ENCODE measurements at regions not wholly inside any gene's neighbourhood (a gene's known extent, or its start where the extent isn't known, plus 50 kb on each side); places are given as distances from the start of the nearest gene placed in this dataset.

DNA sequence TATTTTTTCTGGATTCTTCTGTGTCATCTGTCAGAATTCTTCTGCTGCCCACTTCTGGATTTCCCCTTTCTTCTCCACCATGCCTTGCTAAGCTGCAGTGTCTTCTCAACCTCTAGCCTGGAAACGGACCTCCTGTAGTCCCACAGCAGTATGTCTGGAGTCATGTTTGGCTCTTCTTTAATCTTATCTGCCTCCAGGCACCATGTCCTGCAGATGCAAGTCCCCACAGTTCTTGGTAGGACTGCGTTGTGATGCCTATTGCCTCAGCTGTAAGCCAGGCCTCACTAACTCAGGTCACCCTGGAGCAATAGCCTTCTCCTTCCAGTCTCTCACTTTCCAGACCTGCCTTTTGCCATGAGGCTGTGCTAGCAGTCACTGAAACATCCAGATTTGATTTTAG lies 268.3 kb downstream of the POM121L12 start:
- no peak for ATAC-seq (ENCODE audit: low read depth in 2 of 2)
- no peaks in the 10 kb centered on the region for H3K36me3 Mint-ChIP-seq

DNA sequence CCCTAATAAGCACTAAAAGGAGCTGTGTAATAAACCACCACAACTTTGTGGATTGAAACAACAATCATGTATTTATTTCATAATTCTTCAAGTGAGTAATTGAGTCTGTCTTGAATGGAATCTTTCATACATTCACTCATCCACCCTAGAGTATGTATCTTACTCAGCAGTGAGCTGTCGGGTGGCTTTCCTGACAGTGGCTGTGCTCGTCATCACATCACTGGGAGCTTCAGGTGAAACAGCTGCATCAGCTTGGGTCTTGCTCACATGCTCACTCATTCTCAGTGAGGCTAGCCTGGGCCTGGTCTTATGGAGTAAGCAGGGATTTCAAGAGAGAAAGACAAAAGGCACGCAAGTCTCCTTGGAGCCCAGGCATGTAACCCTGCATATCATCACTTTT lies 271.4 kb downstream of the POM121L12 start:
- H3K27me3 Mint-ChIP-seq, result no peaks in the 10 kb centered on the region
- no peak overlapping the region for H3K4me3 Mint-ChIP-seq
- no peaks in the 10 kb centered on the region for H3K36me3 Mint-ChIP-seq
- ATAC-seq (ENCODE audit: low read depth in 2 of 2), result no peak
- no peaks in the 10 kb centered on the region for H3K4me1 ChIP-seq (ENCODE audit: control insufficient read depth, insufficient read depth, low read length, poor library complexity, severe bottlenecking)
- DNase-seq, result no peak
- no peak overlapping the region for H3K4me3 ChIP-seq (ENCODE audit: low read depth, low read length)
- no peaks in the 10 kb centered on the region for H3K36me3 ChIP-seq (ENCODE audit: control insufficient read depth, insufficient read depth, low read length)
- H3K27ac ChIP-seq (ENCODE audit: insufficient read depth, low read length, poor library complexity, severe bottlenecking), result no peak overlapping the region
- H3K9me3 ChIP-seq (ENCODE audit: control insufficient read depth in 2 of 2, low read length in 2 of 2), result peaks cover 0 to 19% of the 10 kb centered on the region in 2 experiments
- peaks cover 4 to 40% (median 15%) of the 10 kb centered on the region in 7 donors for H3K9me3 Mint-ChIP-seq
- H3K4me1 Mint-ChIP-seq, result no peaks in the 10 kb centered on the region
- no peak overlapping the region for H3K27ac Mint-ChIP-seq
- H3K27me3 ChIP-seq (ENCODE audit: control insufficient read depth, insufficient read depth, low read length), result no peaks in the 10 kb centered on the region

More for the DNA sequence above, 268.3 kb downstream of the POM121L12 start:
- Mint-ChIP-seq H3K4me3 (no peak overlapping the region), H3K9me3 (peaks cover 4 to 23% (median 8%) of the 10 kb centered on the region in 7 donors), H3K27ac (no peak overlapping the region), H3K27me3 (no peaks in the 10 kb centered on the region), H3K4me1 (no peaks in the 10 kb centered on the region)
- H3K27me3 ChIP-seq (ENCODE audit: control insufficient read depth, insufficient read depth, low read length), result no peaks in the 10 kb centered on the region
- H3K36me3 ChIP-seq (ENCODE audit: control insufficient read depth, insufficient read depth, low read length), result no peaks in the 10 kb centered on the region
- no peak overlapping the region for H3K4me3 ChIP-seq (ENCODE audit: low read depth, low read length)
- H3K27ac ChIP-seq (ENCODE audit: insufficient read depth, low read length, poor library complexity, severe bottlenecking), result no peak overlapping the region
- H3K9me3 ChIP-seq (ENCODE audit: control insufficient read depth in 2 of 2, low read length in 2 of 2), result peaks cover 0 to 12% of the 10 kb centered on the region in 2 experiments
- H3K4me1 ChIP-seq (ENCODE audit: control insufficient read depth, insufficient read depth, low read length, poor library complexity, severe bottlenecking), result no peaks in the 10 kb centered on the region
- no peak for DNase-seq

DNA sequence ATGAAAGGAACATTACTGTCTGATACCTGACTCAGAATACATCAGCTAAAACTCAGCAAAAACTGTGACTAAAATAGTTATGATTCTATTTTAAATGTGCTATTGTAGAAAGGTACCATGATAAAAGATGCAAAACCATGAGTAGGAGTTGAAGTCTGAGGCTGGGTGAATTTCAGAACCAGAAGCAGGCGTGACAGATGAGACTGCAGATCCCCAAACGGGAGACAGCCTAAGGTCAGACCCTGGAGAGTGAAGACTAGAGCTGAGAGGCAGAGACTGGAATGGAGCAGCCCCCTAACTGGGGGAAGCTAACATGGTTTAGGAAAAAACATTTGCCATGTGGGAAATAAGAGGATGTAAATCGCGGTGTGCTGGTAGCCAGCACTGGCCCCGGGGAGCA lies 275.8 kb downstream of the POM121L12 start:
- H3K4me3 ChIP-seq (ENCODE audit: low read depth, low read length), result no peak overlapping the region
- Mint-ChIP-seq H3K4me1 (no peaks in the 10 kb centered on the region), H3K27ac (no peak overlapping the region), H3K9me3 (peaks cover 4 to 28% (median 14%) of the 10 kb centered on the region in 7 donors), H3K27me3 (no peaks in the 10 kb centered on the region), H3K36me3 (no peaks in the 10 kb centered on the region), H3K4me3 (no peak overlapping the region)
- H3K9me3 ChIP-seq (ENCODE audit: control insufficient read depth in 2 of 2, low read length in 2 of 2), result peaks cover 0 to 17% of the 10 kb centered on the region in 2 experiments
- H3K27ac ChIP-seq (ENCODE audit: insufficient read depth, low read length, poor library complexity, severe bottlenecking), result no peak overlapping the region
- no peaks in the 10 kb centered on the region for H3K4me1 ChIP-seq (ENCODE audit: control insufficient read depth, insufficient read depth, low read length, poor library complexity, severe bottlenecking)
- ATAC-seq (ENCODE audit: low read depth in 2 of 2), result no peak
- no peaks in the 10 kb centered on the region for H3K27me3 ChIP-seq (ENCODE audit: control insufficient read depth, insufficient read depth, low read length)
- no peaks in the 10 kb centered on the region for H3K36me3 ChIP-seq (ENCODE audit: control insufficient read depth, insufficient read depth, low read length)
- no peak for DNase-seq

DNA sequence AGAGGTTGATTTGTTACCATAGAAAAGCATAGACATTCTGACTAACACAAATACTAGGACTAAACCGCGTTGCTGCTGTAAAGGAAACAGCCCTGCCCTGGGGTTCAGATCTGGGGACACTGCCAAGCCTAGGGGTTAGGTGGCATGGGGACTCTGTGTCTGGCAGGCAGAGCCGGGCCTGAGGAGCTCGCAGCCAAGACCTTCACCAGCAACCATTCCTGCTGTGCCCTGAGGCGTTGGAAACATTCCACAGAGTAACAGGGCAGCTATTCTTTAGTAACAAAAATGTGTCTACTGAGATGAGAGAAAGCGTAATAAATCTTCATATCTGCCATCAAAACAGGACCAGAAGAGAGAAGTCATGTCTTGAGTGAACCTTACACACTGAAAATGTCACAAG lies 280.5 kb downstream of the POM121L12 start:
- ATAC-seq (ENCODE audit: low read depth in 2 of 2), result no peak
- Mint-ChIP-seq H3K27ac (no peak overlapping the region), H3K4me3 (no peak overlapping the region), H3K4me1 (no peaks in the 10 kb centered on the region), H3K27me3 (no peaks in the 10 kb centered on the region), H3K36me3 (no peaks in the 10 kb centered on the region), H3K9me3 (peaks cover 4 to 32% (median 8%) of the 10 kb centered on the region in 7 donors)
- Histone ChIP-seq H3K27me3 (ENCODE audit: control insufficient read depth, insufficient read depth, low read length) (no peaks in the 10 kb centered on the region), H3K36me3 (ENCODE audit: control insufficient read depth, insufficient read depth, low read length) (no peaks in the 10 kb centered on the region), H3K27ac (ENCODE audit: insufficient read depth, low read length, poor library complexity, severe bottlenecking) (no peak overlapping the region), H3K9me3 (ENCODE audit: control insufficient read depth in 2 of 2, low read length in 2 of 2) (peaks cover 0 to 13% of the 10 kb centered on the region in 2 experiments), H3K4me1 (ENCODE audit: control insufficient read depth, insufficient read depth, low read length, poor library complexity, severe bottlenecking) (no peaks in the 10 kb centered on the region), H3K4me3 (ENCODE audit: low read depth, low read length) (no peak overlapping the region)
- DNase-seq, result no peak

DNA sequence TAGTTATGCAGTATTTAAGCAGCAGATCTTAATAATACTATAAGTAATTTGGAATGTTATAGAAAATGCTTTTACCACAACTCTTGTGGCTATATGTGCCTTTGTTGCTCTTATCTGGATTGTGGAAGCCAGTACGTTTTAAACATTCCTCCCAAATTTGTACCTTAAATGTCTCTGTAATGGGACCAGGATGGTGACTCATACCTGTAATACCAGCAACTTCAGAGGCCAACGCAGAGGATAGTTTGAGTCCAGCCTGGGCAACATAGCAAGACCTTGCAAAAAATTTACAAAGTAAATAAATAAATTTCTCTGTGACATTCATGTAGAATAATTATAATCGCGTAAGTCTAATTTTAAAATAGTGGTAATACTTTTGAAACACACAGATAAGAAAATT lies 283.1 kb downstream of the POM121L12 start:
- no peak overlapping the region for H3K27ac ChIP-seq (ENCODE audit: insufficient read depth, low read length, poor library complexity, severe bottlenecking)
- Mint-ChIP-seq H3K27ac (no peak overlapping the region), H3K9me3 (peaks cover 3 to 51% (median 4%) of the 10 kb centered on the region in 7 donors), H3K27me3 (no peaks in the 10 kb centered on the region), H3K36me3 (no peaks in the 10 kb centered on the region), H3K4me1 (no peaks in the 10 kb centered on the region), H3K4me3 (no peak overlapping the region)
- ATAC-seq (ENCODE audit: low read depth in 2 of 2) (no peak), DNase-seq (no peak)
- H3K27me3 ChIP-seq (ENCODE audit: control insufficient read depth, insufficient read depth, low read length), result no peaks in the 10 kb centered on the region
- peaks cover 4 to 25% of the 10 kb centered on the region in 2 experiments for H3K9me3 ChIP-seq (ENCODE audit: control insufficient read depth in 2 of 2, low read length in 2 of 2)
- no peaks in the 10 kb centered on the region for H3K36me3 ChIP-seq (ENCODE audit: control insufficient read depth, insufficient read depth, low read length)
- no peaks in the 10 kb centered on the region for H3K4me1 ChIP-seq (ENCODE audit: control insufficient read depth, insufficient read depth, low read length, poor library complexity, severe bottlenecking)
- no peak overlapping the region for H3K4me3 ChIP-seq (ENCODE audit: low read depth, low read length)

DNA sequence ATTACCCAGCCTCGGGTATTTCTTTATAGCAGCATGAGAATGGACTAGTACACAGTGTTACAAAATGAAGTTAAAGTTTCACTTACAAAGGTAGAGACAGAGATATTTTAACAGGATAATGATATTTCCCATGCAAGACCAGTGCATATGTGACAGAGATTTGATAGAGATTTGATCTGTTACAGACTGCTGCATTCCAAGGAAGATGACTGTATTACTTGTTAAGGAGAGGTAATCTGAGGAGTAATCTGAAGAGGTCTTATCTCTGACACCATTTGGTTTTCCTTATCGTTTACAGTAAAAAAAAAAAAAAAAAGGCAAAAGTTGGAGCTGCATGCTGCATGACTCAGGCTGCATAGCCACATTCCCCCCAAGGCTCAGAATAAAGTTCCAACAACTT lies 289.6 kb downstream of the POM121L12 start:
- H3K36me3 Mint-ChIP-seq, result no peaks in the 10 kb centered on the region
- Histone ChIP-seq H3K4me1 (ENCODE audit: control insufficient read depth, insufficient read depth, low read length, poor library complexity, severe bottlenecking) (no peaks in the 10 kb centered on the region), H3K27me3 (ENCODE audit: control insufficient read depth, insufficient read depth, low read length) (no peaks in the 10 kb centered on the region), H3K4me3 (ENCODE audit: low read depth, low read length) (no peak overlapping the region), H3K9me3 (ENCODE audit: control insufficient read depth in 2 of 2, low read length in 2 of 2) (peaks cover 6 to 19% of the 10 kb centered on the region in 2 experiments), H3K27ac (ENCODE audit: insufficient read depth, low read length, poor library complexity, severe bottlenecking) (no peak overlapping the region), H3K36me3 (ENCODE audit: control insufficient read depth, insufficient read depth, low read length) (no peaks in the 10 kb centered on the region)
- H3K9me3 Mint-ChIP-seq, result peaks cover 0 to 30% (median 9%) of the 10 kb centered on the region in 7 donors
- ATAC-seq (ENCODE audit: low read depth in 2 of 2) (no peak), DNase-seq (no peak)
- H3K4me3 Mint-ChIP-seq, result no peak overlapping the region
- no peaks in the 10 kb centered on the region for H3K27me3 Mint-ChIP-seq
- no peak overlapping the region for H3K27ac Mint-ChIP-seq
- no peaks in the 10 kb centered on the region for H3K4me1 Mint-ChIP-seq

DNA sequence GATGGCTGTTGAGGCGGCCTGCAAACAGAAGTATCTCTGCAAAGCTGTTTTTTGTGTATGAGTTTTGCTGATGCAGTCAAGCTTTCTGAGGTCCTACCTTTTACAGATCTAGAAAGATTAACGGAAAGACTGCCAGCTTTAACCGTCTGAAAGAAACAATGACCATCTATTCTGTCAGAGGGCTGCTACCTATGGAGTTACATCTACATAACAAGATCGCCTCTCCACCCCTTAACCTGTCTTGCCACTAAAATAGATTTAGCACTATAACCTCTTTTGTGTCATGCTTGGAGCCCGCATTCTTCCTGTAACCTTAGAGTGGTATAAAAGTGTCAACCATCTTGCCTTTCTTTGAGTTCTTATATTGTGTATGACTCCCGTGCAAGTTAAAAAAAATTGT lies 291.2 kb downstream of the POM121L12 start:
- Histone ChIP-seq H3K36me3 (ENCODE audit: control insufficient read depth, insufficient read depth, low read length) (no peaks in the 10 kb centered on the region), H3K4me1 (ENCODE audit: control insufficient read depth, insufficient read depth, low read length, poor library complexity, severe bottlenecking) (no peaks in the 10 kb centered on the region), H3K27ac (ENCODE audit: insufficient read depth, low read length, poor library complexity, severe bottlenecking) (no peak overlapping the region), H3K9me3 (ENCODE audit: control insufficient read depth in 2 of 2, low read length in 2 of 2) (peaks cover 6 to 18% of the 10 kb centered on the region in 2 experiments), H3K4me3 (ENCODE audit: low read depth, low read length) (no peak overlapping the region), H3K27me3 (ENCODE audit: control insufficient read depth, insufficient read depth, low read length) (no peaks in the 10 kb centered on the region)
- no peaks in the 10 kb centered on the region for H3K27me3 Mint-ChIP-seq
- no peak for ATAC-seq (ENCODE audit: low read depth in 2 of 2)
- H3K36me3 Mint-ChIP-seq, result no peaks in the 10 kb centered on the region
- DNase-seq, result no peak
- no peak overlapping the region for H3K4me3 Mint-ChIP-seq
- no peaks in the 10 kb centered on the region for H3K4me1 Mint-ChIP-seq
- no peak overlapping the region for H3K27ac Mint-ChIP-seq
- peaks cover 0 to 30% (median 12%) of the 10 kb centered on the region in 7 donors for H3K9me3 Mint-ChIP-seq

DNA sequence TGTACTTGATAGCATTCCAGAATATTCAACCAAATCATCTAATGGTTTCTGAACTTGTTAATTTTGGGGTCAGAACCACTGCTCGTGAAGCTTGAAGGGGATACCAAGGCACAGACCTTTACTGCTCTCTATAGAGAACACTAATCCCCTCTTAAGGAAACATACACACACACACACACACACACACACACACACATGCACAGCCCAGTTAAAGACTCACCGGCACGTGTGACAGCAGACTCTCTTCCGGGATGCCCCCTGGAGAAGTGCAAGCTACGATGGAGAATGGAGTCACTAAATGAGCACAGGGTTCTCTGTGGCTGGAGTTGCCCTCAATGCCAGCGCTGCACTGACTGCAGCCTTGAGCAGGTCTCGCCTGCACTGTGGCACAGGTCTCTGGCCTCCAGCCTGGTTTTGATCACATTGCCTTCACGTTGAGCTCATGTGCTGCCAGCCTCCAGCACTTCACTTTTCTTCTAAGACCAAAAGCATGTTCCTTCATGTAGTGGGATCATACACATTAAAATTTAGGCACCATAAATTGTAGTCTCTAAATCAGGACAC lies 300.8 kb downstream of the POM121L12 start:
- no peaks in the 10 kb centered on the region for H3K27me3 ChIP-seq (ENCODE audit: control insufficient read depth, insufficient read depth, low read length)
- no peak overlapping the region for H3K4me3 Mint-ChIP-seq
- H3K27me3 Mint-ChIP-seq, result no peaks in the 10 kb centered on the region
- DNase-seq (no peak), ATAC-seq (ENCODE audit: low read depth in 2 of 2) (no peak)
- no peak overlapping the region for H3K27ac ChIP-seq (ENCODE audit: insufficient read depth, low read length, poor library complexity, severe bottlenecking)
- H3K36me3 ChIP-seq (ENCODE audit: control insufficient read depth, insufficient read depth, low read length), result no peaks in the 10 kb centered on the region
- H3K9me3 ChIP-seq (ENCODE audit: control insufficient read depth in 2 of 2, low read length in 2 of 2), result peaks cover 2 to 6% of the 10 kb centered on the region in 2 experiments
- no peaks in the 10 kb centered on the region for H3K4me1 ChIP-seq (ENCODE audit: control insufficient read depth, insufficient read depth, low read length, poor library complexity, severe bottlenecking)
- H3K27ac Mint-ChIP-seq, result no peak overlapping the region
- no peaks in the 10 kb centered on the region for H3K4me1 Mint-ChIP-seq
- no peak overlapping the region for H3K4me3 ChIP-seq (ENCODE audit: low read depth, low read length)
- peaks cover 0 to 32% (median 11%) of the 10 kb centered on the region in 7 donors for H3K9me3 Mint-ChIP-seq
- no peaks in the 10 kb centered on the region for H3K36me3 Mint-ChIP-seq
